ENCODE measurements at regions not wholly inside any gene's neighbourhood (a gene's known extent, or its start where the extent isn't known, plus 50 kb on each side); places are given as distances from the start of the nearest gene placed in this dataset.

- DNase-seq (no peak), ATAC-seq (ENCODE audit: low read depth) (no peak)
- Histone ChIP-seq H3K36me3 (replicated peaks in 1 of 2; ENCODE audit: control extremely low read depth in 1 of 2, control insufficient read depth in 1 of 2, extremely low read depth in 1 of 2, insufficient read depth in 2 of 2, low read length in 1 of 2) (no peaks in the 10 kb centered on the region), H3K27me3 (replicated peaks in 1 of 4; ENCODE audit: control extremely low read depth in 1 of 4, control insufficient read depth in 3 of 4, insufficient read depth in 4 of 4, low read length in 3 of 4) (no peaks in the 10 kb centered on the region), H2AFZ (ENCODE audit: insufficient read depth, low read depth, low read length, poor library complexity, severe bottlenecking) (no peak overlapping the region), H3K27ac (ENCODE audit: low read length in 2 of 2) (no peak overlapping the region), H3K9me3 (ENCODE audit: control extremely low read depth in 1 of 3, control insufficient read depth in 2 of 3, insufficient read depth in 1 of 3, low read length in 2 of 3) (peaks cover 0 to 8% (median 0%) of the 10 kb centered on the region in 3 donors), H3K4me1 (ENCODE audit: control insufficient read depth in 2 of 2, insufficient read depth in 2 of 2, low read length in 2 of 2) (no peaks in the 10 kb centered on the region), H3K9ac (ENCODE audit: low read length) (no peak overlapping the region), H4K20me1 (ENCODE audit: control insufficient read depth, insufficient read depth, low read length, poor library complexity, severe bottlenecking) (no peaks in the 10 kb centered on the region), H3K4me3 (ENCODE audit: control extremely low read depth in 1 of 5, extremely low read depth in 1 of 5, insufficient read depth in 1 of 5, low read depth in 2 of 5, low read length in 4 of 5) (no peak overlapping the region), H3K79me2 (ENCODE audit: control insufficient read depth, insufficient read depth, low read length) (no peaks in the 10 kb centered on the region), H3K4me2 (replicated peaks; ENCODE audit: low read depth, low read length, poor library complexity, severe bottlenecking) (no peak overlapping the region)
- H3K4me3 Mint-ChIP-seq, result no peak overlapping the region
- POLR2A ChIA-PET, result no interaction called here
- H3K27me3 Mint-ChIP-seq, result peaks cover 9% of the 10 kb centered on the region
- CTCF ChIA-PET, result no interaction called here
- intact Hi-C loops (cut with micrococcal nuclease), result no loop called here
- peaks cover 4% of the 10 kb centered on the region for H3K9me3 Mint-ChIP-seq (ENCODE audit: insufficient read depth)
- no peaks in the 10 kb centered on the region for H3K4me1 Mint-ChIP-seq
- H3K27ac Mint-ChIP-seq, result no peak overlapping the region
- TF ChIP-seq CTCF (IDR thresholded peaks at IDR 0.05), result no peak
- no peak for TF ChIP-seq EZH2 (IDR thresholded peaks at IDR 0.05; ENCODE audit: borderline replicate concordance, insufficient read depth, low read depth, low read length, poor library complexity, severe bottlenecking)
- WGBS (ENCODE audit: insufficient coverage), result no CpG with 5 or more reads among the region's 4 CpGs
These were observed 66.1 kb upstream of the SOX1 start for GRCh38 chr13:112000888-112001287.

GRCh38 chr13:112001571-112001970 is 65.4 kb upstream of the SOX1 start:
- POLR2A ChIA-PET, result no interaction called here
- no peaks in the 10 kb centered on the region for H3K36me3 ChIP-seq (replicated peaks in 1 of 2; ENCODE audit: control extremely low read depth in 1 of 2, control insufficient read depth in 1 of 2, extremely low read depth in 1 of 2, insufficient read depth in 2 of 2, low read length in 1 of 2)
- intact Hi-C loops (cut with micrococcal nuclease), result no loop called here

More at GRCh38 chr13:112001571-112001970, 65.4 kb upstream of the SOX1 start:
- no peak overlapping the region for H3K4me2 ChIP-seq (replicated peaks; ENCODE audit: low read depth, low read length, poor library complexity, severe bottlenecking)
- no peak for TF ChIP-seq CTCF (IDR thresholded peaks at IDR 0.05)
- TF ChIP-seq EZH2 (IDR thresholded peaks at IDR 0.05; ENCODE audit: borderline replicate concordance, insufficient read depth, low read depth, low read length, poor library complexity, severe bottlenecking), result no peak
- H2AFZ ChIP-seq (ENCODE audit: insufficient read depth, low read depth, low read length, poor library complexity, severe bottlenecking), result no peak overlapping the region
- H3K79me2 ChIP-seq (ENCODE audit: control insufficient read depth, insufficient read depth, low read length), result no peaks in the 10 kb centered on the region
- H3K9ac ChIP-seq (ENCODE audit: low read length), result no peak overlapping the region
- H3K9me3 ChIP-seq (ENCODE audit: control extremely low read depth in 1 of 3, control insufficient read depth in 2 of 3, insufficient read depth in 1 of 3, low read length in 2 of 3), result peaks cover 0 to 8% (median 0%) of the 10 kb centered on the region in 3 donors
- WGBS (ENCODE audit: insufficient coverage), result no CpG with 5 or more reads among the region's 5 CpGs
- H3K27ac ChIP-seq (ENCODE audit: low read length in 2 of 2), result no peak overlapping the region
- CTCF ChIA-PET, result no interaction called here
- no peak overlapping the region for H3K4me3 ChIP-seq (ENCODE audit: control extremely low read depth in 1 of 5, extremely low read depth in 1 of 5, insufficient read depth in 1 of 5, low read depth in 2 of 5, low read length in 4 of 5)
- no peaks in the 10 kb centered on the region for H3K4me1 Mint-ChIP-seq
- H3K4me1 ChIP-seq (ENCODE audit: control insufficient read depth in 2 of 2, insufficient read depth in 2 of 2, low read length in 2 of 2), result no peaks in the 10 kb centered on the region
- peaks cover 7% of the 10 kb centered on the region for H3K9me3 Mint-ChIP-seq (ENCODE audit: insufficient read depth)
- H3K27ac Mint-ChIP-seq, result no peak overlapping the region
- no peak for DNase-seq
- no peak for ATAC-seq (ENCODE audit: low read depth)
- no peaks in the 10 kb centered on the region for H4K20me1 ChIP-seq (ENCODE audit: control insufficient read depth, insufficient read depth, low read length, poor library complexity, severe bottlenecking)
- H3K27me3 ChIP-seq (replicated peaks in 1 of 4; ENCODE audit: control extremely low read depth in 1 of 4, control insufficient read depth in 3 of 4, insufficient read depth in 4 of 4, low read length in 3 of 4), result no peaks in the 10 kb centered on the region
- peaks cover 15% of the 10 kb centered on the region for H3K27me3 Mint-ChIP-seq
- no peak overlapping the region for H3K4me3 Mint-ChIP-seq

Data from B cell (primary cell).